ENCODE measurements at regions not wholly inside any gene's neighbourhood (a gene's known extent, or its start where the extent isn't known, plus 50 kb on each side); places are given as distances from the start of the nearest gene placed in this dataset.

DNA sequence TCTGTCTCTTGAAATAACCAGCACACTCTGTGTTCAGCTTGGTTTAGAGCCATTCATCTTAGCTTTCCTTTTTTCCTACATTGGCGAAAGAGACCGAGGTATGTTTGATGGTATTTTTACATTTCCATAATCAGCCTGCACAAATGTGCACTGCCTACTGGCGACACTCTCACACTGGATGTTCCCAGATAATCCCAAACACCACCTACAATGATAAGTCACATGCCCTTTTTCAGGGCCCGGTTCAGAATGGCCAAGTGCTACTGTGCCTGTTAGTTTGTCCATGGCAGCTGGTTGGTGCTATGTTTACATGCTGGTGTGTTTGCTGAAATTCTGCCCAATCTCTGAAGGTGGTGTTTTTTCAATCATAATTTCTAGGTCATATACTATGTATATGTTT lies 80.8 kb upstream of the NR3C2 start:
- Histone ChIP-seq H3K27me3 (ENCODE audit: control insufficient read depth in 1 of 2, insufficient read depth in 2 of 2, low read length in 2 of 2) (no peaks in the 10 kb centered on the region), H3K27ac (ENCODE audit: low read length) (no peak overlapping the region), H3K4me1 (ENCODE audit: control insufficient read depth, insufficient read depth, low read length) (no peaks in the 10 kb centered on the region), H3K9ac (ENCODE audit: low read length in 2 of 2) (no peak overlapping the region), H3K4me3 (ENCODE audit: low read length in 2 of 2) (no peak overlapping the region), H3K36me3 (ENCODE audit: control insufficient read depth in 2 of 2, insufficient read depth in 2 of 2, low read length in 2 of 2) (no peaks in the 10 kb centered on the region), H3K9me3 (ENCODE audit: control insufficient read depth in 2 of 2, low read length in 2 of 2) (no peaks in the 10 kb centered on the region)

GRCh38 chr4:148515248-148515647 lies 73.0 kb upstream of the NR3C2 start:
- H3K4me1 ChIP-seq (ENCODE audit: control insufficient read depth, insufficient read depth, low read length), result no peaks in the 10 kb centered on the region
- no peaks in the 10 kb centered on the region for H3K9me3 ChIP-seq (ENCODE audit: control insufficient read depth in 2 of 2, low read length in 2 of 2)
- H3K27ac ChIP-seq (ENCODE audit: low read length), result no peak overlapping the region
- no peaks in the 10 kb centered on the region for H3K36me3 ChIP-seq (ENCODE audit: control insufficient read depth in 2 of 2, insufficient read depth in 2 of 2, low read length in 2 of 2)
- H3K9ac ChIP-seq (ENCODE audit: low read length in 2 of 2), result no peak overlapping the region
- H3K27me3 ChIP-seq (ENCODE audit: control insufficient read depth in 1 of 2, insufficient read depth in 2 of 2, low read length in 2 of 2), result no peaks in the 10 kb centered on the region
- no peak overlapping the region for H3K4me3 ChIP-seq (ENCODE audit: low read length in 2 of 2)

GRCh38 chr4:148514581-148514980 lies 72.4 kb upstream of the NR3C2 start:
- Histone ChIP-seq H3K4me1 (ENCODE audit: control insufficient read depth, insufficient read depth, low read length) (no peaks in the 10 kb centered on the region), H3K27ac (ENCODE audit: low read length) (no peak overlapping the region), H3K27me3 (ENCODE audit: control insufficient read depth in 1 of 2, insufficient read depth in 2 of 2, low read length in 2 of 2) (no peaks in the 10 kb centered on the region), H3K9me3 (ENCODE audit: control insufficient read depth in 2 of 2, low read length in 2 of 2) (no peaks in the 10 kb centered on the region), H3K4me3 (ENCODE audit: low read length in 2 of 2) (no peak overlapping the region), H3K36me3 (ENCODE audit: control insufficient read depth in 2 of 2, insufficient read depth in 2 of 2, low read length in 2 of 2) (no peaks in the 10 kb centered on the region), H3K9ac (ENCODE audit: low read length in 2 of 2) (no peak overlapping the region)

GRCh38 chr4:148514041-148514440 lies 71.8 kb upstream of the NR3C2 start:
- Histone ChIP-seq H3K9me3 (ENCODE audit: control insufficient read depth in 2 of 2, low read length in 2 of 2) (no peaks in the 10 kb centered on the region), H3K36me3 (ENCODE audit: control insufficient read depth in 2 of 2, insufficient read depth in 2 of 2, low read length in 2 of 2) (no peaks in the 10 kb centered on the region), H3K4me3 (ENCODE audit: low read length in 2 of 2) (no peak overlapping the region), H3K9ac (ENCODE audit: low read length in 2 of 2) (no peak overlapping the region), H3K27ac (ENCODE audit: low read length) (no peak overlapping the region), H3K4me1 (ENCODE audit: control insufficient read depth, insufficient read depth, low read length) (no peaks in the 10 kb centered on the region), H3K27me3 (ENCODE audit: control insufficient read depth in 1 of 2, insufficient read depth in 2 of 2, low read length in 2 of 2) (no peaks in the 10 kb centered on the region)

GRCh38 chr4:148510211-148510610 lies 68.0 kb upstream of the NR3C2 start:
- H3K27ac ChIP-seq (ENCODE audit: low read length), result no peak overlapping the region
- H3K4me3 ChIP-seq (ENCODE audit: low read length in 2 of 2), result no peak overlapping the region
- no peaks in the 10 kb centered on the region for H3K36me3 ChIP-seq (ENCODE audit: control insufficient read depth in 2 of 2, insufficient read depth in 2 of 2, low read length in 2 of 2)
- H3K27me3 ChIP-seq (ENCODE audit: control insufficient read depth in 1 of 2, insufficient read depth in 2 of 2, low read length in 2 of 2), result no peaks in the 10 kb centered on the region
- no peak overlapping the region for H3K9ac ChIP-seq (ENCODE audit: low read length in 2 of 2)
- H3K9me3 ChIP-seq (ENCODE audit: control insufficient read depth in 2 of 2, low read length in 2 of 2), result no peaks in the 10 kb centered on the region
- no peaks in the 10 kb centered on the region for H3K4me1 ChIP-seq (ENCODE audit: control insufficient read depth, insufficient read depth, low read length)

DNA sequence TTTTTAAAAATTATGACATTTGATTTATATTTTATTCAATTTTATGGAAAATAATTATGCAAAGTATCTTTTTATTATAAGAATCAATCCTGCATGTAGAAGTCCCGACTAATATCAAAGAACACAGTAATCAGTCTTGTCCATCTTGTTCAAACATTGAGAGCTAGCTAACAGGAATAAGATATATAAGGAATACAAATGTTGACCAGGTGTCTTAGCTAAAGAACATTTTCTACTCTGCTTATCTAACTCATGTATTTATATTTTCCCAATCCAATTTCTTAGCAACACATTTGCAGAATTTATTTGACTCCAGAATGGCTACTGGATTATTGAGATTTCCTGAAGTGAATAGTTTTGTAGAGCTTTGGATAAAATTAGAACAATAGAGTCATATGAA lies 61.5 kb upstream of the NR3C2 start:
- no peak overlapping the region for H3K4me3 ChIP-seq (ENCODE audit: low read length in 2 of 2)
- no peaks in the 10 kb centered on the region for H3K4me1 ChIP-seq (ENCODE audit: control insufficient read depth, insufficient read depth, low read length)
- H3K27ac ChIP-seq (ENCODE audit: low read length), result no peak overlapping the region

DNA sequence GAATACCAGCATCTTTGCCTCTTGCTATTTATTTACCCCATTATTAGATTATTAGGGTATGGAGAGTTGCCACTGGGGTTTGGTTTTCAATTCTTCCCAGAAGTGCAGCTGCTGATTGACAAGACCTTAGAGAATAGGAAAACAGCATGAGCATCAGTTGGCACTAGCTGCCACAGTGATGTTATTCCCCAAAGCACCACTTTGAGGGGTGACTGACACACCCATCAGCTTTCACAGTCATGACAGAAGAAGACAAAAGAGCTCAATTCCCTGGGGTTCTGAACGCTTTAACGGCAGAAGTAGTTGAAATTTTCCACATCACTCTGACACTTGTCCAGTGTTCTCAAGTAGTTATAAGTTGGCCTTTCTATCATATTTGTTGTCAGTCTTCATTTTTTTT lies 55.0 kb upstream of the NR3C2 start:
- Histone ChIP-seq H3K36me3 (ENCODE audit: control insufficient read depth in 2 of 2, insufficient read depth in 2 of 2, low read length in 2 of 2) (no peaks in the 10 kb centered on the region), H3K4me3 (ENCODE audit: low read length in 2 of 2) (no peak overlapping the region), H3K4me1 (ENCODE audit: control insufficient read depth, insufficient read depth, low read length) (no peaks in the 10 kb centered on the region), H3K9ac (ENCODE audit: low read length in 2 of 2) (no peak overlapping the region), H3K27me3 (ENCODE audit: control insufficient read depth in 1 of 2, insufficient read depth in 2 of 2, low read length in 2 of 2) (no peaks in the 10 kb centered on the region), H3K9me3 (ENCODE audit: control insufficient read depth in 2 of 2, low read length in 2 of 2) (no peaks in the 10 kb centered on the region), H3K27ac (ENCODE audit: low read length) (no peak overlapping the region)

More for the DNA sequence above, 61.5 kb upstream of the NR3C2 start:
- Histone ChIP-seq H3K9ac (ENCODE audit: low read length in 2 of 2) (no peak overlapping the region), H3K27me3 (ENCODE audit: control insufficient read depth in 1 of 2, insufficient read depth in 2 of 2, low read length in 2 of 2) (no peaks in the 10 kb centered on the region), H3K9me3 (ENCODE audit: control insufficient read depth in 2 of 2, low read length in 2 of 2) (no peaks in the 10 kb centered on the region), H3K36me3 (ENCODE audit: control insufficient read depth in 2 of 2, insufficient read depth in 2 of 2, low read length in 2 of 2) (no peaks in the 10 kb centered on the region)

GRCh38 chr4:148495463-148495862 lies 53.2 kb upstream of the NR3C2 start:
- H3K27ac ChIP-seq (ENCODE audit: low read length), result no peak overlapping the region
- H3K4me1 ChIP-seq (ENCODE audit: control insufficient read depth, insufficient read depth, low read length), result no peaks in the 10 kb centered on the region
- no peak overlapping the region for H3K9ac ChIP-seq (ENCODE audit: low read length in 2 of 2)
- H3K4me3 ChIP-seq (ENCODE audit: low read length in 2 of 2), result no peak overlapping the region
- H3K36me3 ChIP-seq (ENCODE audit: control insufficient read depth in 2 of 2, insufficient read depth in 2 of 2, low read length in 2 of 2), result no peaks in the 10 kb centered on the region
- no peaks in the 10 kb centered on the region for H3K9me3 ChIP-seq (ENCODE audit: control insufficient read depth in 2 of 2, low read length in 2 of 2)
- H3K27me3 ChIP-seq (ENCODE audit: control insufficient read depth in 1 of 2, insufficient read depth in 2 of 2, low read length in 2 of 2), result no peaks in the 10 kb centered on the region
